WTC11 (cell line): ENCODE measurements at regions not wholly inside any gene's neighbourhood (a gene's known extent, or its start where the extent isn't known, plus 50 kb on each side); places are given as distances from the start of the nearest gene placed in this dataset.

Experiments used
- ATAC-seq: fragments of 200-7000 bp; cut with Tn5 transposase; 2 replicates; pipeline ENCODE4 v1.10.0; 2021; ENCODE audit warnings: mild to moderate bottlenecking, moderate library complexity
- CTCF ChIA-PET: fragments of 300-600 bp; sonication (Branson Sonifier 250); formaldehyde crosslinking; loops from one replicate; lab custom pipeline; 2021; ENCODE audit warnings: antibody characterized with exemption; lab: Charles Lee
- POLR2A ChIA-PET: fragments of 350-600 bp; sonication (Branson Sonifier 250); formaldehyde crosslinking; loops from one replicate; lab custom pipeline; 2021; ENCODE audit warnings: antibody characterized with exemption; lab: Charles Lee
- DNase-seq: peaks from one replicate; pipeline ENCODE4 v3.0.0; 2021; ENCODE audit warnings: low spot score
- H3K27ac Mint-ChIP-seq: 2 replicates; pipeline ENCODE4 v1.8.0; 2021; ENCODE audit warnings: mixed read lengths
- H3K27me3 Mint-ChIP-seq: 2 replicates; pipeline ENCODE4 v1.8.0; 2021; ENCODE audit warnings: low read depth, mild to moderate bottlenecking, moderate library complexity, mixed read lengths
- H3K36me3 Mint-ChIP-seq: 2 replicates; pipeline ENCODE4 v1.8.0; 2021; ENCODE audit warnings: mixed read lengths
- H3K4me1 Mint-ChIP-seq: 2 replicates; pipeline ENCODE4 v1.8.0; 2022; ENCODE audit warnings: mixed read lengths
- H3K4me3 Mint-ChIP-seq: 2 replicates; pipeline ENCODE4 v1.8.0; 2021; ENCODE audit warnings: mild to moderate bottlenecking, moderate library complexity, mixed read lengths
- H3K9me3 Mint-ChIP-seq: 2 replicates; pipeline ENCODE4 v1.8.0; 2021; ENCODE audit warnings: mixed read lengths
- ATF6 ChIP-seq: sonication (generic); formaldehyde crosslinking; IDR thresholded peaks from 2 replicates; pipeline ENCODE4 v1.8.1; 2023; ENCODE audit warnings: mild to moderate bottlenecking, missing genetic modification reagents
- FOXK1 ChIP-seq: sonication (generic); formaldehyde crosslinking; IDR thresholded peaks from 2 replicates; pipeline ENCODE4 v1.8.0; 2022; ENCODE audit warnings: mild to moderate bottlenecking, moderate library complexity, missing genetic modification reagents
- GTF2I ChIP-seq: fragments of 250-450 bp; sonication (Bioruptor Pico); conservative IDR thresholded peaks from 2 replicates; pipeline ENCODE4 v1.4.0; 2021; ENCODE audit warnings: mild to moderate bottlenecking
- IRF1 ChIP-seq: sonication (generic); formaldehyde crosslinking; IDR thresholded peaks from 2 replicates; pipeline ENCODE4 v1.8.0; 2023; ENCODE audit warnings: missing genetic modification reagents
- JUN ChIP-seq: sonication (generic); formaldehyde crosslinking; IDR thresholded peaks from 2 replicates; pipeline ENCODE4 v1.8.0; 2023; ENCODE audit warnings: mild to moderate bottlenecking, missing genetic modification reagents
- NFATC4 ChIP-seq: fragments of 250-450 bp; sonication (Bioruptor Pico); IDR thresholded peaks from 2 replicates; pipeline ENCODE4 v1.9.0; 2021; ENCODE audit warnings: mild to moderate bottlenecking
- NR1H2 ChIP-seq: sonication (generic); formaldehyde crosslinking; IDR thresholded peaks from 2 replicates; pipeline ENCODE4 v1.9.0; 2021; ENCODE audit warnings: mild to moderate bottlenecking, moderate library complexity, missing genetic modification reagents
- NR3C1 ChIP-seq: sonication (generic); formaldehyde crosslinking; conservative IDR thresholded peaks from 2 replicates; pipeline ENCODE4 v1.8.1; 2023; ENCODE audit warnings: low read depth, mild to moderate bottlenecking, missing genetic modification reagents
- PRDM15 ChIP-seq: sonication (generic); formaldehyde crosslinking; IDR thresholded peaks from 2 replicates; pipeline ENCODE4 v1.8.0; 2022; ENCODE audit warnings: missing genetic modification reagents
- RELA ChIP-seq: sonication (generic); formaldehyde crosslinking; IDR thresholded peaks from 2 replicates; pipeline ENCODE4 v1.8.1; 2022; ENCODE audit warnings: missing genetic modification reagents, mild to moderate bottlenecking, borderline replicate concordance
- RORB ChIP-seq: fragments of 250-450 bp; sonication (Bioruptor Pico); IDR thresholded peaks from 2 replicates; pipeline ENCODE4 v1.9.0; 2021; ENCODE audit warnings: mild to moderate bottlenecking
- TCF7 ChIP-seq: sonication (generic); formaldehyde crosslinking; IDR thresholded peaks from 2 replicates; pipeline ENCODE4 v1.8.0; 2022; ENCODE audit warnings: mild to moderate bottlenecking, low read depth, missing genetic modification reagents, moderate library complexity
- USF2 ChIP-seq: sonication (generic); formaldehyde crosslinking; IDR thresholded peaks from 2 replicates; pipeline ENCODE4 v1.8.1; 2023; ENCODE audit warnings: mild to moderate bottlenecking, missing genetic modification reagents, moderate library complexity
- ZNF232 ChIP-seq: sonication (generic); formaldehyde crosslinking; IDR thresholded peaks from 2 replicates; pipeline ENCODE4 v1.8.0; 2022; ENCODE audit warnings: mild to moderate bottlenecking, missing genetic modification reagents
- ZNF416 ChIP-seq: fragments of 250-450 bp; sonication (Bioruptor Pico); IDR thresholded peaks from 2 replicates; pipeline ENCODE4 v1.9.0; 2021; ENCODE audit warnings: mild to moderate bottlenecking, inconsistent platforms
- ZNF671 ChIP-seq: fragments of 250-450 bp; sonication (Bioruptor Pico); IDR thresholded peaks from 2 replicates; pipeline ENCODE4 v1.8.0; 2021; ENCODE audit warnings: mild to moderate bottlenecking
- TF ChIP-seq, protein P1 (sequence below): sonication (generic); formaldehyde crosslinking; IDR thresholded peaks from 2 replicates; pipeline ENCODE4 v1.8.1; 2022; ENCODE audit warnings: low read depth, mild to moderate bottlenecking, moderate library complexity, missing genetic modification reagents, borderline replicate concordance
- TF ChIP-seq, protein P2 (sequence below): sonication (generic); formaldehyde crosslinking; IDR thresholded peaks from 2 replicates; pipeline ENCODE4 v1.8.1; 2023; ENCODE audit warnings: mild to moderate bottlenecking, missing genetic modification reagents, borderline replicate concordance
- TF ChIP-seq, protein P3 (sequence below): sonication (generic); formaldehyde crosslinking; IDR thresholded peaks from 2 replicates; pipeline ENCODE4 v1.8.1; 2023; ENCODE audit warnings: mild to moderate bottlenecking, missing genetic modification reagents, moderate library complexity
- TF ChIP-seq, protein P4 (sequence below): fragments of 200-600 bp; IDR thresholded peaks from 2 replicates; pipeline ENCODE4 v1.8.0; 2022; ENCODE audit warnings: antibody characterized with exemption
- TF ChIP-seq, protein P5 (sequence below): fragments of 250-450 bp; sonication (Bioruptor Pico); IDR thresholded peaks from 2 replicates; pipeline ENCODE4 v1.9.0; 2021; ENCODE audit warnings: mild to moderate bottlenecking

- CTCF ChIA-PET: no interaction called here
- ATAC-seq (no peak), DNase-seq (no peak)
- POLR2A ChIA-PET: no interaction called here
- H3K4me1 Mint-ChIP-seq: peaks cover 6% of the 10 kb centered on the region; the same call in 1 of the 2 replicates
- no peaks in the 10 kb centered on the region for H3K9me3 Mint-ChIP-seq
- no peak overlapping the region for H3K27ac Mint-ChIP-seq
- no peak overlapping the region for H3K4me3 Mint-ChIP-seq
- no peaks in the 10 kb centered on the region for H3K27me3 Mint-ChIP-seq
- H3K36me3 Mint-ChIP-seq: no peaks in the 10 kb centered on the region
- TF ChIP-seq USF2 (CRISPR knock-in tag) (no peak), ZNF232 (CRISPR knock-in tag) (no peak), RORB (CRISPR knock-in tag) (no peak), JUN (CRISPR knock-in tag) (no peak), IRF1 (CRISPR knock-in tag) (no peak), NR3C1 (CRISPR knock-in tag) (no peak), ZNF671 (no peak), ZNF416 (CRISPR knock-in tag) (no peak)
- TF ChIP-seq, protein P1, sequence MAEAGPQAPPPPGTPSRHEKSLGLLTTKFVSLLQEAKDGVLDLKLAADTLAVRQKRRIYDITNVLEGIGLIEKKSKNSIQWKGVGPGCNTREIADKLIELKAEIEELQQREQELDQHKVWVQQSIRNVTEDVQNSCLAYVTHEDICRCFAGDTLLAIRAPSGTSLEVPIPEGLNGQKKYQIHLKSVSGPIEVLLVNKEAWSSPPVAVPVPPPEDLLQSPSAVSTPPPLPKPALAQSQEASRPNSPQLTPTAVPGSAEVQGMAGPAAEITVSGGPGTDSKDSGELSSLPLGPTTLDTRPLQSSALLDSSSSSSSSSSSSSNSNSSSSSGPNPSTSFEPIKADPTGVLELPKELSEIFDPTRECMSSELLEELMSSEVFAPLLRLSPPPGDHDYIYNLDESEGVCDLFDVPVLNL (CRISPR knock-in tag): no peak
- TF ChIP-seq, protein P2, sequence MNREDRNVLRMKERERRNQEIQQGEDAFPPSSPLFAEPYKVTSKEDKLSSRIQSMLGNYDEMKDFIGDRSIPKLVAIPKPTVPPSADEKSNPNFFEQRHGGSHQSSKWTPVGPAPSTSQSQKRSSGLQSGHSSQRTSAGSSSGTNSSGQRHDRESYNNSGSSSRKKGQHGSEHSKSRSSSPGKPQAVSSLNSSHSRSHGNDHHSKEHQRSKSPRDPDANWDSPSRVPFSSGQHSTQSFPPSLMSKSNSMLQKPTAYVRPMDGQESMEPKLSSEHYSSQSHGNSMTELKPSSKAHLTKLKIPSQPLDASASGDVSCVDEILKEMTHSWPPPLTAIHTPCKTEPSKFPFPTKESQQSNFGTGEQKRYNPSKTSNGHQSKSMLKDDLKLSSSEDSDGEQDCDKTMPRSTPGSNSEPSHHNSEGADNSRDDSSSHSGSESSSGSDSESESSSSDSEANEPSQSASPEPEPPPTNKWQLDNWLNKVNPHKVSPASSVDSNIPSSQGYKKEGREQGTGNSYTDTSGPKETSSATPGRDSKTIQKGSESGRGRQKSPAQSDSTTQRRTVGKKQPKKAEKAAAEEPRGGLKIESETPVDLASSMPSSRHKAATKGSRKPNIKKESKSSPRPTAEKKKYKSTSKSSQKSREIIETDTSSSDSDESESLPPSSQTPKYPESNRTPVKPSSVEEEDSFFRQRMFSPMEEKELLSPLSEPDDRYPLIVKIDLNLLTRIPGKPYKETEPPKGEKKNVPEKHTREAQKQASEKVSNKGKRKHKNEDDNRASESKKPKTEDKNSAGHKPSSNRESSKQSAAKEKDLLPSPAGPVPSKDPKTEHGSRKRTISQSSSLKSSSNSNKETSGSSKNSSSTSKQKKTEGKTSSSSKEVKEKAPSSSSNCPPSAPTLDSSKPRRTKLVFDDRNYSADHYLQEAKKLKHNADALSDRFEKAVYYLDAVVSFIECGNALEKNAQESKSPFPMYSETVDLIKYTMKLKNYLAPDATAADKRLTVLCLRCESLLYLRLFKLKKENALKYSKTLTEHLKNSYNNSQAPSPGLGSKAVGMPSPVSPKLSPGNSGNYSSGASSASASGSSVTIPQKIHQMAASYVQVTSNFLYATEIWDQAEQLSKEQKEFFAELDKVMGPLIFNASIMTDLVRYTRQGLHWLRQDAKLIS (CRISPR knock-in tag): no peak
These were observed 568.6 kb downstream of the TAFA4 start for GRCh38 chr3:68363796-68364195.

DNA sequence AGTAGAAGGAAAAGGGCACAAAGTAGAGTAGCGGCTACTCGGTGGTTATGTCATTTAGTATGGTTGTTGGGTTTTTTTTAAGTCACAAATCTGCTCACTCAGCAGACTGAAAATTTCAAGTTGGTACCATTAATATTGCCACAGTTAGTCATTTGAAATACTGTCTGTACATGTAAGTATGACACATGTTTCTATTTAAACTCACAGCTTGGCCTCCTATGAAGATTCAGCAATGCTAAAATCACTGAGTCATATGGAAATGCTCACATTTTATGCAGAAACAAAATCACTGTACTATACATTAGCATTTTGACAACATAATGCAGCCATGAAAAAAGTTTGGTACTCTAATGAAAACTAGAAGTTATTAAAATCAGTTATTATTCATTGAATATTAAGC is 571.9 kb downstream of the TAFA4 start:
- ATAC-seq (no peak), DNase-seq (no peak)
- Mint-ChIP-seq H3K9me3 (no peaks in the 10 kb centered on the region), H3K36me3 (no peaks in the 10 kb centered on the region), H3K27me3 (no peaks in the 10 kb centered on the region), H3K4me1 (no peaks in the 10 kb centered on the region), H3K27ac (no peak overlapping the region), H3K4me3 (no peak overlapping the region)
- POLR2A ChIA-PET: no interaction called here
- CTCF ChIA-PET: no interaction called here
- TF ChIP-seq, protein P3, sequence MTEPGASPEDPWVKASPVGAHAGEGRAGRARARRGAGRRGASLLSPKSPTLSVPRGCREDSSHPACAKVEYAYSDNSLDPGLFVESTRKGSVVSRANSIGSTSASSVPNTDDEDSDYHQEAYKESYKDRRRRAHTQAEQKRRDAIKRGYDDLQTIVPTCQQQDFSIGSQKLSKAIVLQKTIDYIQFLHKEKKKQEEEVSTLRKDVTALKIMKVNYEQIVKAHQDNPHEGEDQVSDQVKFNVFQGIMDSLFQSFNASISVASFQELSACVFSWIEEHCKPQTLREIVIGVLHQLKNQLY (CRISPR knock-in tag): no peak
- TF ChIP-seq GTF2I (no peak), FOXK1 (CRISPR knock-in tag) (no peak), NFATC4 (CRISPR knock-in tag) (no peak), NR1H2 (CRISPR knock-in tag) (no peak), RELA (CRISPR knock-in tag) (no peak), ATF6 (no peak), JUN (CRISPR knock-in tag) (no peak), PRDM15 (CRISPR knock-in tag) (no peak), TCF7 (no peak)
- TF ChIP-seq, protein P4, sequence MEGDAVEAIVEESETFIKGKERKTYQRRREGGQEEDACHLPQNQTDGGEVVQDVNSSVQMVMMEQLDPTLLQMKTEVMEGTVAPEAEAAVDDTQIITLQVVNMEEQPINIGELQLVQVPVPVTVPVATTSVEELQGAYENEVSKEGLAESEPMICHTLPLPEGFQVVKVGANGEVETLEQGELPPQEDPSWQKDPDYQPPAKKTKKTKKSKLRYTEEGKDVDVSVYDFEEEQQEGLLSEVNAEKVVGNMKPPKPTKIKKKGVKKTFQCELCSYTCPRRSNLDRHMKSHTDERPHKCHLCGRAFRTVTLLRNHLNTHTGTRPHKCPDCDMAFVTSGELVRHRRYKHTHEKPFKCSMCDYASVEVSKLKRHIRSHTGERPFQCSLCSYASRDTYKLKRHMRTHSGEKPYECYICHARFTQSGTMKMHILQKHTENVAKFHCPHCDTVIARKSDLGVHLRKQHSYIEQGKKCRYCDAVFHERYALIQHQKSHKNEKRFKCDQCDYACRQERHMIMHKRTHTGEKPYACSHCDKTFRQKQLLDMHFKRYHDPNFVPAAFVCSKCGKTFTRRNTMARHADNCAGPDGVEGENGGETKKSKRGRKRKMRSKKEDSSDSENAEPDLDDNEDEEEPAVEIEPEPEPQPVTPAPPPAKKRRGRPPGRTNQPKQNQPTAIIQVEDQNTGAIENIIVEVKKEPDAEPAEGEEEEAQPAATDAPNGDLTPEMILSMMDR: no peak
- TF ChIP-seq, protein P5, sequence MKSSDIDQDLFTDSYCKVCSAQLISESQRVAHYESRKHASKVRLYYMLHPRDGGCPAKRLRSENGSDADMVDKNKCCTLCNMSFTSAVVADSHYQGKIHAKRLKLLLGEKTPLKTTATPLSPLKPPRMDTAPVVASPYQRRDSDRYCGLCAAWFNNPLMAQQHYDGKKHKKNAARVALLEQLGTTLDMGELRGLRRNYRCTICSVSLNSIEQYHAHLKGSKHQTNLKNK: no peak
